ENCODE measurements at regions not wholly inside any gene's neighbourhood (a gene's known extent, or its start where the extent isn't known, plus 50 kb on each side); places are given as distances from the start of the nearest gene placed in this dataset.

DNA sequence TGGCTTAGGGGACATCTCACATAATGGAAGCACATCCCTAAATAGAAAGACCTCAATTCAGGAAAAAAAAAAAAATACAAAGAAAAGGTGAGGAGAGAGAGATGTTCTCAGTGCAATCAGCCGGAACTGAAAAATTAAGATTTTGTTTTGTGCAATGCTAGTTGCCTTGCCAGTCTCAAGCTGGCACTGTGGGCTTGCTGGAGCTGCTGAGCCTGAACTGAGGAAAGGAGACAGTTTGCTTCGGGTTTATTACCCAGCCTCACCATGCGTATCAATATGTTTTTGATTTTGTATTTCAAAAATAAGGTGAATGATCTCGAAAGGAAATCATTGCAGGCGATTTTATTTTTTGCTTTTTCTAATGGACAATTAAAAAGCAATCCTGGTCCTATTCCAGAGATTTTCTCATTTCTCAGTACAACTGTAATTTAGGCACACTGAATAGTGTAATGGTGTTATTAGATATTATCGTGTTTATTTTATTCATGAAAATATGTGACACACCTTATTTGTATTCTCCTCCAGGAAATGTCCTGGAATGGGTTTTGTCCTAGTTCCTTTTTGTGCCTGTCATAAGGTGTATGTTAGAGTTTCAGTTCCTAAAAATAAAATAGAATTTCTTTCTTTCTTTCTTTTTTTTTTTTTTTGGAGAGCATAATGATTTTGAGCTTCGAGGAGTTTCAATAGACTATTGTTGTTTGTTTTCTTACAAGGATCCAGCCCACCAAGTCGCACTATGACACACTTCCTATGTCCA, 72.8 kb upstream of the ZEB2 start:
- TF ChIP-seq, protein P1, sequence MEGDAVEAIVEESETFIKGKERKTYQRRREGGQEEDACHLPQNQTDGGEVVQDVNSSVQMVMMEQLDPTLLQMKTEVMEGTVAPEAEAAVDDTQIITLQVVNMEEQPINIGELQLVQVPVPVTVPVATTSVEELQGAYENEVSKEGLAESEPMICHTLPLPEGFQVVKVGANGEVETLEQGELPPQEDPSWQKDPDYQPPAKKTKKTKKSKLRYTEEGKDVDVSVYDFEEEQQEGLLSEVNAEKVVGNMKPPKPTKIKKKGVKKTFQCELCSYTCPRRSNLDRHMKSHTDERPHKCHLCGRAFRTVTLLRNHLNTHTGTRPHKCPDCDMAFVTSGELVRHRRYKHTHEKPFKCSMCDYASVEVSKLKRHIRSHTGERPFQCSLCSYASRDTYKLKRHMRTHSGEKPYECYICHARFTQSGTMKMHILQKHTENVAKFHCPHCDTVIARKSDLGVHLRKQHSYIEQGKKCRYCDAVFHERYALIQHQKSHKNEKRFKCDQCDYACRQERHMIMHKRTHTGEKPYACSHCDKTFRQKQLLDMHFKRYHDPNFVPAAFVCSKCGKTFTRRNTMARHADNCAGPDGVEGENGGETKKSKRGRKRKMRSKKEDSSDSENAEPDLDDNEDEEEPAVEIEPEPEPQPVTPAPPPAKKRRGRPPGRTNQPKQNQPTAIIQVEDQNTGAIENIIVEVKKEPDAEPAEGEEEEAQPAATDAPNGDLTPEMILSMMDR (IDR thresholded peaks at IDR 0.05; ENCODE audit: extremely low read depth, insufficient read depth, missing control alignments), result no peak
- in situ Hi-C loops (cut with MboI; ENCODE audit: low pct_unique_long_range_greater_than_20kb, low sequenced_read_pairs, unreplicated experiment), result no loop called here
- no peak for DNase-seq (ENCODE audit: low spot score)

DNA sequence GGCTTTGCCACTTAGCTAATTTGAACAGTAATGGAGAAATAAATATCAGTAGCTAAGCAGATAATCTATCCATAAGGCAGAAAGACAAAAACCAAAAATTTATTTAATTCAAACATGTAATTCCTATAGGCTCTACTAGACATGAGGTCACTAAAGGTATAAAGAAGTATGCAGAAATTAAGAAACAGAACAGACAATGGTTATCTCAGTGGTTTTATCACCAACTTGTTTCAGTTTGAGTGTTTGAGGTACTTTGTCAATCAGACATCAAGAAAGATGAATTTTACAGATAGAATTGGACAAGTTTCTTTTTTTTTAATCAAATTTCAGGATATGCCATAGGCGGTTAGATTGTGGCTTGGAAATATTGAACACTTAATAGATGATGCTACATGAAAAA, 67.4 kb upstream of the ZEB2 start:
- no peak for DNase-seq (ENCODE audit: low spot score)
- TF ChIP-seq, protein P1 (IDR thresholded peaks at IDR 0.05; ENCODE audit: extremely low read depth, insufficient read depth, missing control alignments), result no peak
- in situ Hi-C loops (cut with MboI; ENCODE audit: low pct_unique_long_range_greater_than_20kb, low sequenced_read_pairs, unreplicated experiment), result no loop called here

DNA sequence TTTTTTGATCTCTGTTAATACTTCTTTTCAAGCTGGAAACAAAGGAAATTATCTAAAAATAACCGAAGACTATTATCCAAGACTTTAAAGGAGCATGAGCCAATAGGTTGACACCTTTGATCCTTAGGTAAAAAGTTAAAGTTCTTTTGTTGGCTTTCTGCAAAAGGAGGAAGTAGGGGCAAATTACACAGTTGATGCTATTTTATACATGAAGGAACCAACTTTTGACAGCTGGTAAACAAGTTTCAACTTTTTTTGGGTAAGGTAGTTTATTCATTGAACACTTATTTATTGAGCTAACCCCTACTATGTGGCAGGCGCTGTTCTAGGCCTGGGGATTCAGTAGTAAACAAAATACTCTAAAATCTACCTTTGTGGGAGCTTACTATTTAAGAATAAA, 66.6 kb upstream of the ZEB2 start:
- TF ChIP-seq, protein P1 (IDR thresholded peaks at IDR 0.05; ENCODE audit: extremely low read depth, insufficient read depth, missing control alignments), result no peak
- DNase-seq (ENCODE audit: low spot score), result no peak
- in situ Hi-C loops (cut with MboI; ENCODE audit: low pct_unique_long_range_greater_than_20kb, low sequenced_read_pairs, unreplicated experiment), result no loop called here

DNA sequence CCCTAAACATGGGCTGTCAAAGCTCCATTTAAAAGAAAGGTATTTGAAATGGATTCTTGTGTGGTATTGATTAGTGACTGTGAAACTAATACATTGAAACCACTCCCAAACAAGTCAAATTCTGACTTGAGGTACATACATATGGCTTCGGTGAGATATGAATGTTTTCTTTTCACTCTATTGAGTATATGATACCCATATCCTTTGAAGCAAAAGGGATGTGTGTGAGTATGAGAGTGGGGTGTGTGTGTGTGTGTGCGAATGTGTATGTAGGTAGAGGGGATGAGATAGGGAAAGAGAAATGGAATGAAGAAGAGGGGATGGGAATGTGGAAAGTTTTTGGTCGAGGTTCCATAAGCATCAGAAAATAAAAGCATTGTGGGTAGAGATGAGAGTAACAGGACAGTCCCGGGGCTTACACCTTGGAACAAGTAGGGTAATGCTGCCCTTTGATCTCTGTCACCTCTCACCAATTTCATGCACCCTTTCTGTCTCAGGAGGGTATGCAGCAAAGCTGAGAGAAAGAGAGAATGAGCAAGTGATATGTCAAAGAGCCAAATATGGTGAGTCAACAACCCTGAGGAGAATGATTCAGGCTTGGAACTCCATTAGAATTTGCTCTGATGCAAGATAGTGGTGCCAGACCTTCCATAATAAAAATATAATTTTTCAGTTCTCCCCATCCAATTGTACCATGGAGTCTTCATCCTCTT, 64.0 kb upstream of the ZEB2 start:
- TF ChIP-seq, protein P1 (IDR thresholded peaks at IDR 0.05; ENCODE audit: extremely low read depth, insufficient read depth, missing control alignments), result no peak
- DNase-seq (ENCODE audit: low spot score), result no peak
- in situ Hi-C loops (cut with MboI; ENCODE audit: low pct_unique_long_range_greater_than_20kb, low sequenced_read_pairs, unreplicated experiment), result no loop called here

DNA sequence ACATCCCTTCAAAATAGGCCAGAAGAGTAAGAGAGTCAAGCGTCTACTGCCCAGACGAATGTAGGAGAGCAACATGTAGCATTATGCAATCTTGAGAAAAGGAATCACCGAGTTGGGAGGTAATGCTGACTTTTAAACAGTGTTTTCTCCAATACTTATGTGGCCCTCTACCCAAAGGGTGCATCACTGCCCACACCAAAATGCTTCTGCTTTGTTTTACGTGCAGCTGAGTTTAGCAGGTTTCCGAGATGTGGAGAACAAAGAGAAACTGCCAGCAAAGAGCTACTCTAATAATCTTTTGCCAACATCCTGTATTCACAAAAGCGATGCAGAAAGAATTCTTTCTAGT, 63.4 kb upstream of the ZEB2 start:
- in situ Hi-C loops (cut with MboI; ENCODE audit: low pct_unique_long_range_greater_than_20kb, low sequenced_read_pairs, unreplicated experiment), result no loop called here
- DNase-seq (ENCODE audit: low spot score), result no peak
- TF ChIP-seq, protein P1 (IDR thresholded peaks at IDR 0.05; ENCODE audit: extremely low read depth, insufficient read depth, missing control alignments), result no peak

DNA sequence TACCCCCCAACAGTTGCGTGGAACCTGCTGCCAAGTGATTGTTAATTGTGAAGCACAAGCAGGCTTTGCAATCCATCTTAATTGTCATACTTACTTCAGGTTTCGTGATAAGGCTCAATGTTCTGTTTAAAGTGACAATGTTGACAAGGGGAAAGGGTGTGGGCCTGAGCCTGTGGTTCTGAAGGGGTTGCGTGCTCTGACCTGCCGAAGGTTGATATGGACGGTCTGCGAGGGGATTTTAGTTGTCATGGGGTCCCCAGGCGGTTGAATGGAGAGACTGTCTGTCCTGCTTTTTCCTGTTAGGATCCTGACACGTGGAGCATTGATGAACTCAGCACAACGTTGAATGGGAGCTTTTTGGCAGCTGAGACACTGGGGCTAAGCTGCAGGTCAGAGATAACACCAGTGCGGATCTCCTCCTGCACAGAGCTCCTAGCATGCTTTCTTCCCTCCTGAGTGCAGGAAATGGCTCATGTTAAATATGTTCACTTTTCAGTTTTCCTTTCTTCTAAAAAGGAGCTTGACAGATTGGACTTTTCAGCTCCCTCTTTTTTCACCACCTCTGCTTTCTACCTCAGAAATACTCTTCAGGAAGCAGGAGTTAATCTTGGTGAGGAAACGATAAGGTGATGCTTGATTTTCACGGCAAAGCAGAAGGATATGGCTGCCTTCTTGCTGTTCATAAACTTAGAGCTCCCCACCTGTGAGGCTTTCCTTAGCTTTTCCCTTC, 62.9 kb upstream of the ZEB2 start:
- in situ Hi-C loops (cut with MboI; ENCODE audit: low pct_unique_long_range_greater_than_20kb, low sequenced_read_pairs, unreplicated experiment), result no loop called here
- TF ChIP-seq, protein P1 (IDR thresholded peaks at IDR 0.05; ENCODE audit: extremely low read depth, insufficient read depth, missing control alignments), result no peak
- no peak for DNase-seq (ENCODE audit: low spot score)

Measured in GM13977 (cell line).